PC-3 (cell line): ENCODE measurements at regions not wholly inside any gene's neighbourhood (a gene's known extent, or its start where the extent isn't known, plus 50 kb on each side); places are given as distances from the start of the nearest gene placed in this dataset.

Experiments
- EZH2phosphoT487 ChIP-seq: fragments of 300-600 bp; sonication (generic); IDR thresholded peaks from 2 replicates; pipeline ENCODE4 v1.6.1; 2018; ENCODE audit warnings: mild to moderate bottlenecking, antibody characterized with exemption, low read length, borderline replicate concordance
- TF ChIP-seq, protein P1 (sequence below): fragments of 300-600 bp; sonication (generic); conservative IDR thresholded peaks from 2 replicates; pipeline ENCODE4 v1.5.1; 2017; ENCODE audit warnings: antibody characterized with exemption, low read depth, mild to moderate bottlenecking, low read length

DNA sequence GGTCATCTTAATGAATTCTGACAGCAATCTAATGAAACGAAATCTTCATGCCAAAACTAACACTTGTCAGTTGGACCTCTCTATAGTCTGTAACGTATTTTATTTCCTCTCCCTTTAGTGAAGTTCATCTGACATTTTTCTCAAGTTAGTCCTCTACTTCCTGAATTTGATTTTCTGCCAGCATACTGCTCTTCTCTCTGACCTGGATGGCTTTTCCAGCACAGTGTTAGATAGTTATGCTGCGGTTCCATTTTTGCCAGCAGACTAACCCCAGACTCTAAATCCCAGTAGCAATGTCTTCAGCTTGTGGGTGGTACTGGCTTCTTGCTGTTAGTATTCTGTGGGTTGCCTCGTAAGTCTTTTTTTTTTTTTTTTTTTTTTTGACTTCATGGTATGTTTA is 146.7 kb upstream of the VEGFC start:
- no peak for TF ChIP-seq EZH2phosphoT487
- TF ChIP-seq, protein P1, sequence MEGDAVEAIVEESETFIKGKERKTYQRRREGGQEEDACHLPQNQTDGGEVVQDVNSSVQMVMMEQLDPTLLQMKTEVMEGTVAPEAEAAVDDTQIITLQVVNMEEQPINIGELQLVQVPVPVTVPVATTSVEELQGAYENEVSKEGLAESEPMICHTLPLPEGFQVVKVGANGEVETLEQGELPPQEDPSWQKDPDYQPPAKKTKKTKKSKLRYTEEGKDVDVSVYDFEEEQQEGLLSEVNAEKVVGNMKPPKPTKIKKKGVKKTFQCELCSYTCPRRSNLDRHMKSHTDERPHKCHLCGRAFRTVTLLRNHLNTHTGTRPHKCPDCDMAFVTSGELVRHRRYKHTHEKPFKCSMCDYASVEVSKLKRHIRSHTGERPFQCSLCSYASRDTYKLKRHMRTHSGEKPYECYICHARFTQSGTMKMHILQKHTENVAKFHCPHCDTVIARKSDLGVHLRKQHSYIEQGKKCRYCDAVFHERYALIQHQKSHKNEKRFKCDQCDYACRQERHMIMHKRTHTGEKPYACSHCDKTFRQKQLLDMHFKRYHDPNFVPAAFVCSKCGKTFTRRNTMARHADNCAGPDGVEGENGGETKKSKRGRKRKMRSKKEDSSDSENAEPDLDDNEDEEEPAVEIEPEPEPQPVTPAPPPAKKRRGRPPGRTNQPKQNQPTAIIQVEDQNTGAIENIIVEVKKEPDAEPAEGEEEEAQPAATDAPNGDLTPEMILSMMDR, result no peak
